Heart left ventricle (tissue), 13 donors: ENCODE measurements at regions not wholly inside any gene's neighbourhood (a gene's known extent, or its start where the extent isn't known, plus 50 kb on each side); places are given as distances from the start of the nearest gene placed in this dataset.

Source experiments
- POLR2A ChIP-seq, 2 donors: fragments of 450-650 bp; IDR thresholded peaks; one replicate each; pipeline ENCODE4 v1.6.1; 2017; ENCODE audit warnings: antibody characterized with exemption in 2 of 2, mild to moderate bottlenecking in 2 of 2, moderate library complexity in 2 of 2
- TF ChIP-seq, protein P1 (sequence below), 12 donors: fragments of 200-600 bp; sonication (generic) in 4 of 12; IDR thresholded peaks; one replicate each; pipeline versions ENCODE4 v1.5.0 to v1.8.0; 2018 to 2022; ENCODE audit warnings: antibody characterized with exemption in 12 of 12, mild to moderate bottlenecking in 5 of 12
- donor health status: ischemic (EF 13 %, LVEDD 7.1; RV severe dilation, severe dysfunction).
- donor health status: DM: no; HTN: yes; CAD: no.
- donor health status: DM: no; HTN: no; CAD: no.
- donor health status: ischemic (EF 25% LVEDD 6.9; RV normal size, moderate dysfunction).
- donor health status: ischemic (EF 25% LVEDD 5.7; RV mildly dilated, moderate dysfunction).
- donor health status: ischemic (EF 35%, LVEDD 5.7; RV mildly dilated, moderate dysfunction).
- donor health status: nonischemic (EF 11% LVEDD 7.7; RV severe dilation, severe dysfunction).
- donor health status: DM: yes; HTN: yes; CAD: no.
- donor health status: PGD.
- donor health status: ischemic (EF 29% LVEDD 5.4; RV normal size, mild dysfunction).
- donor health status: nonischemic (EF 23%, LVEDD 6.1; RV moderate dilation, normal function).

GRCh38 chr7:9307131-9307530, 873.7 kb downstream of the NXPH1 start:
- TF ChIP-seq, protein P1, sequence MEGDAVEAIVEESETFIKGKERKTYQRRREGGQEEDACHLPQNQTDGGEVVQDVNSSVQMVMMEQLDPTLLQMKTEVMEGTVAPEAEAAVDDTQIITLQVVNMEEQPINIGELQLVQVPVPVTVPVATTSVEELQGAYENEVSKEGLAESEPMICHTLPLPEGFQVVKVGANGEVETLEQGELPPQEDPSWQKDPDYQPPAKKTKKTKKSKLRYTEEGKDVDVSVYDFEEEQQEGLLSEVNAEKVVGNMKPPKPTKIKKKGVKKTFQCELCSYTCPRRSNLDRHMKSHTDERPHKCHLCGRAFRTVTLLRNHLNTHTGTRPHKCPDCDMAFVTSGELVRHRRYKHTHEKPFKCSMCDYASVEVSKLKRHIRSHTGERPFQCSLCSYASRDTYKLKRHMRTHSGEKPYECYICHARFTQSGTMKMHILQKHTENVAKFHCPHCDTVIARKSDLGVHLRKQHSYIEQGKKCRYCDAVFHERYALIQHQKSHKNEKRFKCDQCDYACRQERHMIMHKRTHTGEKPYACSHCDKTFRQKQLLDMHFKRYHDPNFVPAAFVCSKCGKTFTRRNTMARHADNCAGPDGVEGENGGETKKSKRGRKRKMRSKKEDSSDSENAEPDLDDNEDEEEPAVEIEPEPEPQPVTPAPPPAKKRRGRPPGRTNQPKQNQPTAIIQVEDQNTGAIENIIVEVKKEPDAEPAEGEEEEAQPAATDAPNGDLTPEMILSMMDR (IDR thresholded peaks at IDR 0.05) = no peak
- TF ChIP-seq POLR2A (IDR thresholded peaks at IDR 0.05) = no peak
